Uterus (tissue), 2 donors: ENCODE measurements at regions not wholly inside any gene's neighbourhood (a gene's known extent, or its start where the extent isn't known, plus 50 kb on each side); places are given as distances from the start of the nearest gene placed in this dataset.

Experiments
- CTCF ChIP-seq, 4 experiments: fragments of 200-600 bp in 2 of 4; fragments of 450-650 bp in 2 of 4; sonication (generic) in 2 of 4; IDR thresholded peaks; one replicate each; pipeline ENCODE4 v1.5.1; 2016 to 2019; ENCODE audit warnings: antibody characterized with exemption in 4 of 4, mild to moderate bottlenecking in 2 of 4, moderate library complexity in 1 of 4
- POLR2A ChIP-seq, 2 donors: fragments of 450-650 bp; IDR thresholded peaks; one replicate each; pipeline ENCODE4 v1.6.1; 2016; ENCODE audit warnings: antibody characterized with exemption in 2 of 2, mild to moderate bottlenecking in 1 of 2, moderate library complexity in 1 of 2

GRCh38 chr10:20656886-20657285 lies 240.2 kb downstream of the NEBL start:
- TF ChIP-seq CTCF (IDR thresholded peaks at IDR 0.05) (no peak), POLR2A (IDR thresholded peaks at IDR 0.05) (no peak)
